ENCODE measurements at regions not wholly inside any gene's neighbourhood (a gene's known extent, or its start where the extent isn't known, plus 50 kb on each side); places are given as distances from the start of the nearest gene placed in this dataset.
"Not testable (repeated sequence)": the region's sequence is repeated elsewhere in the genome, so short reads cannot be mapped to it uniquely, and the experiment has no call there.

DNA sequence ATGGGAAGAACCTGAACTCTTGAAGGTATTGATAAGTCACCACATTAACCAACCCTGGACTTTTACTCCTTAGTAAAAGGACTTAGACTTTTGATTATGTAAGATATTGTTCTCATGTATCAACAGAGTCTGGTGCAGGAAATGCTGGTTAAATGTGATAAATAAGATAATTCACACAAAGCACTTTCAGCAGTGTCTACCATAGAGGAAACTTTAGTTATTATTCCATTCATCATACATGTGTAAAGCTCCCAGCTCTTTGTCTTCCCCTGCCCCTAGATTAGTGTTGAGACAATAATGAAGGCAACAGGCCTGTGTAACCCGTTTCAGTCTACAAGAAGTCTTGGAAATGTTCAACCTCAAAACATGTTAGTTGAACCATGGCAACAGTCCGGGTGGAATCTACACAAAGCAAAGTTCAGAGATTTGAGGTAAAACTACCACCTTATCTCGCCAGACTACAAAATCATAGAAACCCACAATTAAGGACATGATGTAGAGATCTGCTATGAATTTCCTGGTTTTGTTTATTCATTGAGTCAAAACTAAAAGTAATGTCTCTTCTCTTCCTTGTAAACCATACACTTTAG, 109.9 kb upstream of the ADO start:
- in situ Hi-C loops (cut with HindIII; ENCODE audit: low sequenced_read_pairs): no loop called here
- H3K4me3 ChIP-seq (ENCODE audit: low read depth, low read length): no peak overlapping the region
- DNase-seq (ENCODE audit: low read depth, low spot score): no peak
- no peak for TF ChIP-seq CTCF (IDR thresholded peaks at IDR 0.05; ENCODE audit: low read depth, low read length)

- TF ChIP-seq CTCF (IDR thresholded peaks at IDR 0.05; ENCODE audit: low read depth, low read length): no peak
- no peak overlapping the region for H3K4me3 ChIP-seq (ENCODE audit: low read depth, low read length)
- no peak for DNase-seq (ENCODE audit: low read depth, low spot score)
- in situ Hi-C loops (cut with HindIII; ENCODE audit: low sequenced_read_pairs): no loop called here
Measured at GRCh38 chr10:62696798-62697197, 107.7 kb upstream of the ADO start.

- no peak overlapping the region for H3K4me3 ChIP-seq (ENCODE audit: low read depth, low read length)
- in situ Hi-C loops (cut with HindIII; ENCODE audit: low sequenced_read_pairs): no loop called here
- TF ChIP-seq CTCF (IDR thresholded peaks at IDR 0.05; ENCODE audit: low read depth, low read length): no peak
- DNase-seq (ENCODE audit: low read depth, low spot score): no peak
Measured at GRCh38 chr10:62699148-62699547, 105.4 kb upstream of the ADO start.

GRCh38 chr10:62704121-62704520, 100.4 kb upstream of the ADO start:
- in situ Hi-C loops (cut with HindIII; ENCODE audit: low sequenced_read_pairs); H3K4me3 ChIP-seq (ENCODE audit: low read depth, low read length); DNase-seq (ENCODE audit: low read depth, low spot score): not testable (repeated sequence)

- no peak for DNase-seq (ENCODE audit: low read depth, low spot score)
- no peak for TF ChIP-seq CTCF (IDR thresholded peaks at IDR 0.05; ENCODE audit: low read depth, low read length)
- in situ Hi-C loops (cut with HindIII; ENCODE audit: low sequenced_read_pairs): no loop called here
- no peak overlapping the region for H3K4me3 ChIP-seq (ENCODE audit: low read depth, low read length)
Measured at GRCh38 chr10:62705789-62706188, 98.7 kb upstream of the ADO start.

- in situ Hi-C loops (cut with HindIII; ENCODE audit: low sequenced_read_pairs): no loop called here
- TF ChIP-seq CTCF (IDR thresholded peaks at IDR 0.05; ENCODE audit: low read depth, low read length): no peak
- no peak for DNase-seq (ENCODE audit: low read depth, low spot score)
- H3K4me3 ChIP-seq (ENCODE audit: low read depth, low read length): no peak overlapping the region
Measured at GRCh38 chr10:62707810-62708209, 96.7 kb upstream of the ADO start.

- in situ Hi-C loops (cut with HindIII; ENCODE audit: low sequenced_read_pairs): no loop called here
- TF ChIP-seq CTCF (IDR thresholded peaks at IDR 0.05; ENCODE audit: low read depth, low read length): no peak
- H3K4me3 ChIP-seq (ENCODE audit: low read depth, low read length): no peak overlapping the region
- no peak for DNase-seq (ENCODE audit: low read depth, low spot score)
Measured at GRCh38 chr10:62708569-62708968, 96.0 kb upstream of the ADO start.

Measured in astrocyte of the spinal cord (primary cell).